ENCODE measurements at regions not wholly inside any gene's neighbourhood (a gene's known extent, or its start where the extent isn't known, plus 50 kb on each side); places are given as distances from the start of the nearest gene placed in this dataset.
"Not testable (repeated sequence)": the region's sequence is repeated elsewhere in the genome, so short reads cannot be mapped to it uniquely, and the experiment has no call there.

DNA sequence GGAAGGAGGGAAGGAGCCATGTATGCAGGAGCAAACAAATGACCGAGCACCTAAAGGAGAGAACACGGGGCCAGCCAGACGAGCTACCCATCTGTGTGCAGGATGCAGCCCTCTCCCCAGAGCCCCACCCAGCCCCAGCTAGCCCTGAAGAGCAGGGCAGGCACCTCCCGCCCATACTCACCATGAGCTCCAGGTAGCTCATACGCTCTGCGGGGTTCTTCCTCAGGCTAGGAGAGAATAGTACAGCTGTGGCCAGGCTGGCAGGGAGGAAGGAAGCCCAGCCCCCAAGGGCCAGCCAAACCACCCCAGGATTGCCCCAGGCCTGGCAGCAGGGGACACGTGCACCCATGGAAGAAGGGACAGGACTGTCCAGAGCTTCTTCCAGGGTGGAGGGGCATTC, 81.9 kb downstream of the KCNJ18 start:
- no peak overlapping the region for H3K27ac ChIP-seq (ENCODE audit: low read depth, low read length)
- Mint-ChIP-seq H3K4me3 (no peak overlapping the region), H3K27ac (no peak overlapping the region), H3K4me1 (no peaks in the 10 kb centered on the region), H3K36me3 (no peaks in the 10 kb centered on the region), H3K27me3 (peaks cover 0 to 5% (median 0%) of the 10 kb centered on the region in 5 donors), H3K9me3 (peaks cover 0 to 6% (median 1%) of the 10 kb centered on the region in 11 donors)
- CTCF ChIA-PET: no interaction called here
- intact Hi-C loops (cut with micrococcal nuclease): no loop called here
- POLR2A ChIA-PET: no interaction called here
- H3K36me3 ChIP-seq (ENCODE audit: control insufficient read depth in 2 of 3, insufficient read depth in 3 of 3, low read length in 3 of 3): no peaks in the 10 kb centered on the region
- H3K4me3 ChIP-seq (ENCODE audit: low read length): no peak overlapping the region
- no peaks in the 10 kb centered on the region for H3K9me3 ChIP-seq (ENCODE audit: control insufficient read depth in 2 of 3, low read length in 3 of 3)
- no peak for DNase-seq
- no peak for ATAC-seq
- H3K4me1 ChIP-seq (ENCODE audit: control insufficient read depth in 2 of 2, insufficient read depth in 2 of 2, low read length in 2 of 2): no peaks in the 10 kb centered on the region
- H3K27me3 ChIP-seq (ENCODE audit: control insufficient read depth in 2 of 2, insufficient read depth in 2 of 2, low read length in 2 of 2): no peaks in the 10 kb centered on the region

DNA sequence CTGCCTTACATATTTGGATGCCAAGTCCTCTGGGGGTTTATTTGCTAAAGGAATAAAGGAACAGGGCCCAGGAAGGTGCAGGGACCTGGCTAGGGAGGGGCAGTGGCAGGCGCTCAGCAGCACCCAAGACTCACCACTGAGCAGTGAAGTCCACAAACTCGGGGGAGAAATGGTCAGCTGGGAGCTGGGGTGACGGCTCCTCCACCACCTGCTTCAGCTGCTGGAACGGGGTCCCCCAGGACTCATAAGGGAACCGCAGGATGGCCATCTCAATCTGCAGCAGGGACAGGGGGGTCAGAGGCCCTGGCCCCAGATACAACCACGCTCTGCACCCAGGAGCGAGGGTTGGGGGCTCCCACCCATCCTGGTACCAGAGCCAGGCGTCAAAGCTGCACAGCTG, 83.2 kb downstream of the KCNJ18 start:
- intact Hi-C loops (cut with micrococcal nuclease); H3K27me3 Mint-ChIP-seq; ATAC-seq; H3K4me1 Mint-ChIP-seq; H3K27ac ChIP-seq (ENCODE audit: low read depth, low read length); POLR2A ChIA-PET; H3K4me1 ChIP-seq (ENCODE audit: control insufficient read depth in 2 of 2, insufficient read depth in 2 of 2, low read length in 2 of 2); H3K9me3 Mint-ChIP-seq; H3K27me3 ChIP-seq (ENCODE audit: control insufficient read depth in 2 of 2, insufficient read depth in 2 of 2, low read length in 2 of 2); H3K4me3 Mint-ChIP-seq; H3K36me3 Mint-ChIP-seq; DNase-seq; H3K36me3 ChIP-seq (ENCODE audit: control insufficient read depth in 2 of 3, insufficient read depth in 3 of 3, low read length in 3 of 3); H3K27ac Mint-ChIP-seq; H3K4me3 ChIP-seq (ENCODE audit: low read length); CTCF ChIA-PET; H3K9me3 ChIP-seq (ENCODE audit: control insufficient read depth in 2 of 3, low read length in 3 of 3): not testable (repeated sequence)

DNA sequence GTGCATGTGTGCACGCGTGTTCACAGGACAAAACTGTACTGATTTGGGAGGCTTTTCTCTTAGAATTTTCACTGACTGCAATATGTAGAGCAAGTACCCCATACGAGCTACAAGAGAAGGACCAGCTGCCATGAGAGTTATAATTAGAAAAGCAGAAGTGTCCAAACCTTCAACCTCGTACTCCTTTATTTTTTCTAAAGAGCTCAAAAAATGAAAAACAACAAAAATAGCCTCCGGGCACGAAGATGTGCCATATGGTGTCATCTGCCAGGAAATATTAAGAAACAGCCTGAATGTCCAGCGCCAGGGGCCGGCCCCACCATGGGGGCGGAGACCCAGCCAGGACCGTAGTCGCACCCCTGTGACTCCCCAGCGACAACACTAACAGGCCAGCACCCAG, 84.6 kb downstream of the KCNJ18 start:
- H3K27ac ChIP-seq (ENCODE audit: low read depth, low read length); DNase-seq; CTCF ChIA-PET; ATAC-seq; H3K27me3 Mint-ChIP-seq; H3K4me3 ChIP-seq (ENCODE audit: low read length); intact Hi-C loops (cut with micrococcal nuclease); POLR2A ChIA-PET; H3K9me3 Mint-ChIP-seq; H3K27ac Mint-ChIP-seq; H3K4me1 Mint-ChIP-seq; H3K36me3 ChIP-seq (ENCODE audit: control insufficient read depth in 2 of 3, insufficient read depth in 3 of 3, low read length in 3 of 3); H3K4me1 ChIP-seq (ENCODE audit: control insufficient read depth in 2 of 2, insufficient read depth in 2 of 2, low read length in 2 of 2); H3K4me3 Mint-ChIP-seq; H3K9me3 ChIP-seq (ENCODE audit: control insufficient read depth in 2 of 3, low read length in 3 of 3); H3K27me3 ChIP-seq (ENCODE audit: control insufficient read depth in 2 of 2, insufficient read depth in 2 of 2, low read length in 2 of 2); H3K36me3 Mint-ChIP-seq: not testable (repeated sequence)

DNA sequence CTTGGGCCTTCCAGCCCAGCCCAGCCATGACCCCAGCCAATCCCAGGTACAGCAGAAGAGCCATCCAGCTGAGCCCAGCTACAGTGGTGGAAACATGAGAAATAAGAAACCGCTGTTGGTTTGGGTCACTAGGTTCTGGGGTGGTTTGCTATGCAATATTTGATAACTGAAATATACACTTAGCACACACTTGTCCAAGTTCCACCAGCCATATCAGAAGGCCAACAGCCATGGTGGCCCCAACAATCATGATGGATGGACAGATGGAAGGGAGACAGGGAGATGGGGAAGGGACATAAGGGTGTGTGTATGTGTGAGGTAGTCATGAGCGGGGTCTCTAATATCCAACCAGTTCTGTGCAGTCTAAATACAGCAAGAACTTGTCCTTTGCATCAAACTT, 86.5 kb downstream of the KCNJ18 start:
- CTCF ChIA-PET, H3K27ac Mint-ChIP-seq, H3K9me3 Mint-ChIP-seq: not testable (repeated sequence)

DNA sequence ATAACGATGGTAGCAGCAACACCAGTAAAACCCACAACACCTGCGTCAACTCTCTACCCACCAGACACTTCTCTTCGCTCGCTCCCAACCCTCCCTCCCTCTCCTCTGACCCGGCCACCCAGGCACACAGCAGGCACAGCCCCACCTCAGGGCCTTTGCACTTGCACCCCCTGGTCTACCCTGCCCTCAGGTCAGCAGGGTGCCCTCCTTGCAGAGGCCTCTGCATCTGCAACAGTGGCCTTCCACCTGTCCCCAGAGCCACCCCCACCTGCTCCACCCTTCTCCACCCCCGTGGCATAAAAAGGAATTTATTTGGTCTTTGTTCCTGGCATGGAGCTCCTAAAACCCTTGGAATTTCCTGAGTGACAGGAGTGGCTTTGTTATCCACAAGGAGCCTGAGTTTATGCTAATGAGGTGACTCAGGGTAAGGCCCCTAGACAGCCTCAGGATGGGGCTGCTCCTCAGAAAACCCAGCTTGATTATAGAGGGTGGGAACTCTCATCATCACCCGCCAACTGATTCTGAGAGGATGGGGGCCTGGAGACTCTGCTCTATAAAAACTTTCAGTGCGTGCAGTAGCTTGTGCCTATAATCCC, 88.1 kb downstream of the KCNJ18 start:
- DNase-seq, CTCF ChIA-PET: not testable (repeated sequence)

More for the DNA sequence above, 86.5 kb downstream of the KCNJ18 start:
- H3K27me3 Mint-ChIP-seq; DNase-seq; H3K27me3 ChIP-seq (ENCODE audit: control insufficient read depth in 2 of 2, insufficient read depth in 2 of 2, low read length in 2 of 2); H3K9me3 ChIP-seq (ENCODE audit: control insufficient read depth in 2 of 3, low read length in 3 of 3); POLR2A ChIA-PET; H3K4me1 Mint-ChIP-seq; intact Hi-C loops (cut with micrococcal nuclease); H3K36me3 Mint-ChIP-seq; H3K4me1 ChIP-seq (ENCODE audit: control insufficient read depth in 2 of 2, insufficient read depth in 2 of 2, low read length in 2 of 2); H3K27ac ChIP-seq (ENCODE audit: low read depth, low read length); H3K4me3 Mint-ChIP-seq; H3K36me3 ChIP-seq (ENCODE audit: control insufficient read depth in 2 of 3, insufficient read depth in 3 of 3, low read length in 3 of 3); H3K4me3 ChIP-seq (ENCODE audit: low read length); ATAC-seq: not testable (repeated sequence)

DNA sequence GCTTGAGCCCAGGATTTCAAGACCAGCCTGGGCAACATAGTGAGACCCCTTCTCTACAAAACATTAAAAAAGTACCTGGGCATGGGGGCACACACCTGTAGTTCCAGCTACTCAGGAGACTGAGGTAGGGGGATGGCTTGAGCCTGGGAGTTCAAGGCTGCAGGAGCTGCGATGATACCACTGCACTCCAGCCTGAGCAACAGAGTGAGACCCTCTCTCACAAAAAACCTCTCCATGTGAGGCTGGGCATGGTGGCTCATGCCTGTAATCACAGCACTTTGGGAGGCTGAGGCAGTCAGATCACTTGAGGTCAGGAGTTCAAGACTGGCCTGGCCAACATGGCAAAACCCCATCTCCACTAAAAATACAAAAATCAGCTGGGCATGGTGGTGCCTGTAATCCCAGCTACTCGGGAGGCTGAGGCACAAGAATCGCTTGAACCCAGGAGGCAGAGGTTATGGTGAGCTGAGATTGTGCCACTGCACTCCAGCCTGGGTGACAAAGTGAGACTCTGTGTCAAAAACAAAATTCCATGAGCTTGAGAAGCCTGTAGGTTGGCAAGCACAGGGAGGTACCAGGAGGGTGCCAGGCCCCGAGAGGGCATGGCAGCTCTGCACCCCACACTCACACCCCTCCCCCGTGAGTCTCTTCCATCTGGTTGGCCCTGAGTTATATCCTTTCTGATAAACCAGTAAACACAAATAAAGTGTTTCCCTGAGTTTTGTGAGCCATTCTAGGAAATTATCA, 88.8 kb downstream of the KCNJ18 start:
- H3K36me3 ChIP-seq (ENCODE audit: control insufficient read depth in 2 of 3, insufficient read depth in 3 of 3, low read length in 3 of 3); H3K27me3 Mint-ChIP-seq; ATAC-seq; CTCF ChIA-PET; POLR2A ChIA-PET; DNase-seq; H3K4me3 ChIP-seq (ENCODE audit: low read length); H3K36me3 Mint-ChIP-seq; H3K27ac ChIP-seq (ENCODE audit: low read depth, low read length); H3K4me3 Mint-ChIP-seq; H3K4me1 Mint-ChIP-seq; H3K4me1 ChIP-seq (ENCODE audit: control insufficient read depth in 2 of 2, insufficient read depth in 2 of 2, low read length in 2 of 2); H3K9me3 Mint-ChIP-seq; H3K9me3 ChIP-seq (ENCODE audit: control insufficient read depth in 2 of 3, low read length in 3 of 3); intact Hi-C loops (cut with micrococcal nuclease); H3K27me3 ChIP-seq (ENCODE audit: control insufficient read depth in 2 of 2, insufficient read depth in 2 of 2, low read length in 2 of 2); H3K27ac Mint-ChIP-seq: not testable (repeated sequence)

More for the DNA sequence above, 88.1 kb downstream of the KCNJ18 start:
- intact Hi-C loops (cut with micrococcal nuclease); H3K36me3 ChIP-seq (ENCODE audit: control insufficient read depth in 2 of 3, insufficient read depth in 3 of 3, low read length in 3 of 3); H3K27me3 ChIP-seq (ENCODE audit: control insufficient read depth in 2 of 2, insufficient read depth in 2 of 2, low read length in 2 of 2); H3K4me1 Mint-ChIP-seq; H3K9me3 ChIP-seq (ENCODE audit: control insufficient read depth in 2 of 3, low read length in 3 of 3); H3K27ac Mint-ChIP-seq; H3K27me3 Mint-ChIP-seq; H3K9me3 Mint-ChIP-seq; ATAC-seq; H3K36me3 Mint-ChIP-seq; H3K4me3 Mint-ChIP-seq; H3K4me1 ChIP-seq (ENCODE audit: control insufficient read depth in 2 of 2, insufficient read depth in 2 of 2, low read length in 2 of 2); H3K4me3 ChIP-seq (ENCODE audit: low read length); POLR2A ChIA-PET; H3K27ac ChIP-seq (ENCODE audit: low read depth, low read length): not testable (repeated sequence)

DNA sequence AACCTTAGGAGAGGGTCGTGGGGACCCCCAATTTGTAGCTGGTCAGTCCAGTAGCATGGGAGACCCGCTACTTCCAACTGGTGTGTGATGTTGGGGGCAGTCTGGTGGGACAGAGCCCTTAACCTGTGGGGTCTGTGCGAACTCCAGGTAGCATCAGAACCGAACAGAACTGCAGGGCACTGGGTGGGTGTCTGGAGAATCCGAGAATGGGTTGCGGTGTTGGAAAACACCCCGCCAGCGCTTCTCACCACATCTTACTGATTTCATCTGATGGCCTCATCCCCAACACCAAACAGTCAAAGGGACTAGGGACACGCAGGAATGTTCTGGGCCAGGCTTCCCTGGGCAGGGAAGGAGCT, 89.3 kb downstream of the KCNJ18 start:
- DNase-seq, CTCF ChIA-PET: not testable (repeated sequence)

More for the DNA sequence above, 89.3 kb downstream of the KCNJ18 start:
- H3K4me1 ChIP-seq (ENCODE audit: control insufficient read depth in 2 of 2, insufficient read depth in 2 of 2, low read length in 2 of 2); H3K27me3 ChIP-seq (ENCODE audit: control insufficient read depth in 2 of 2, insufficient read depth in 2 of 2, low read length in 2 of 2); POLR2A ChIA-PET; H3K27me3 Mint-ChIP-seq; H3K36me3 ChIP-seq (ENCODE audit: control insufficient read depth in 2 of 3, insufficient read depth in 3 of 3, low read length in 3 of 3); H3K4me1 Mint-ChIP-seq; ATAC-seq; H3K36me3 Mint-ChIP-seq; H3K27ac Mint-ChIP-seq; H3K27ac ChIP-seq (ENCODE audit: low read depth, low read length); intact Hi-C loops (cut with micrococcal nuclease); H3K4me3 ChIP-seq (ENCODE audit: low read length); H3K9me3 ChIP-seq (ENCODE audit: control insufficient read depth in 2 of 3, low read length in 3 of 3); H3K9me3 Mint-ChIP-seq; H3K4me3 Mint-ChIP-seq: not testable (repeated sequence)

Data from naive thymus-derived CD4-positive, alpha-beta T cell (primary cell).